ENCODE measurements at regions not wholly inside any gene's neighbourhood (a gene's known extent, or its start where the extent isn't known, plus 50 kb on each side); places are given as distances from the start of the nearest gene placed in this dataset.

DNA sequence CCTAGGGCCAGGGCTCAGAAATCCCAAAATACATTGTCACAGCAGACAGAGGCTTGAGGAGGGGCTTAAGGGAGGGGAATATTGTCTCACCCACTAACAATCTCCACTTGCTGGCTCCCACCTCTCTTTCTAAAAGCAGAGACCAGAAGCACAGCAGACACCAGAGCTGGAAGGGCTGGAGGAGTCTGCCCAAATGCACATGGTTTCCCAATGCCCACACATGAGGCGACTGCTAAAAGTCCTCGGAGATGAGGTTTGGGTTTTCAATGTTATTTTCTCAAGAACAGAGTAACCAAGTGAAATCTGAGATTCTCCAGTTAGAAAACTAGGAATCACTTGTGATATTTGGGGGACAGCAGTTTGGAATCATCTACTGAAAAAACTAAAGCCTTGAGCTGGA lies 325.6 kb upstream of the JARID2 start:
- TF ChIP-seq POLR2A (IDR thresholded peaks at IDR 0.05), result no peak
- TF ChIP-seq, protein P1, sequence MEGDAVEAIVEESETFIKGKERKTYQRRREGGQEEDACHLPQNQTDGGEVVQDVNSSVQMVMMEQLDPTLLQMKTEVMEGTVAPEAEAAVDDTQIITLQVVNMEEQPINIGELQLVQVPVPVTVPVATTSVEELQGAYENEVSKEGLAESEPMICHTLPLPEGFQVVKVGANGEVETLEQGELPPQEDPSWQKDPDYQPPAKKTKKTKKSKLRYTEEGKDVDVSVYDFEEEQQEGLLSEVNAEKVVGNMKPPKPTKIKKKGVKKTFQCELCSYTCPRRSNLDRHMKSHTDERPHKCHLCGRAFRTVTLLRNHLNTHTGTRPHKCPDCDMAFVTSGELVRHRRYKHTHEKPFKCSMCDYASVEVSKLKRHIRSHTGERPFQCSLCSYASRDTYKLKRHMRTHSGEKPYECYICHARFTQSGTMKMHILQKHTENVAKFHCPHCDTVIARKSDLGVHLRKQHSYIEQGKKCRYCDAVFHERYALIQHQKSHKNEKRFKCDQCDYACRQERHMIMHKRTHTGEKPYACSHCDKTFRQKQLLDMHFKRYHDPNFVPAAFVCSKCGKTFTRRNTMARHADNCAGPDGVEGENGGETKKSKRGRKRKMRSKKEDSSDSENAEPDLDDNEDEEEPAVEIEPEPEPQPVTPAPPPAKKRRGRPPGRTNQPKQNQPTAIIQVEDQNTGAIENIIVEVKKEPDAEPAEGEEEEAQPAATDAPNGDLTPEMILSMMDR (IDR thresholded peaks at IDR 0.05), result no peak
- intact Hi-C loops (cut with DNase I; ENCODE audit: low total_unique reads), result no loop called here
- peak overlapping the region in 1 of 2 donors; percentile 19 for H3K27ac ChIP-seq
- H3K36me3 ChIP-seq (ENCODE audit: low read depth, missing control alignments), result no peaks in the 10 kb centered on the region
- peaks cover 10% of the 10 kb centered on the region for H3K4me1 ChIP-seq
- no peak for DNase-seq
- H3K4me3 ChIP-seq, result no peak overlapping the region
- 93 to 94% methylated on average over 2 of the region's 2 CpGs for WGBS, 2 donors
- H3K27me3 ChIP-seq, result no peaks in the 10 kb centered on the region
- H3K9me3 ChIP-seq, result no peaks in the 10 kb centered on the region

DNA sequence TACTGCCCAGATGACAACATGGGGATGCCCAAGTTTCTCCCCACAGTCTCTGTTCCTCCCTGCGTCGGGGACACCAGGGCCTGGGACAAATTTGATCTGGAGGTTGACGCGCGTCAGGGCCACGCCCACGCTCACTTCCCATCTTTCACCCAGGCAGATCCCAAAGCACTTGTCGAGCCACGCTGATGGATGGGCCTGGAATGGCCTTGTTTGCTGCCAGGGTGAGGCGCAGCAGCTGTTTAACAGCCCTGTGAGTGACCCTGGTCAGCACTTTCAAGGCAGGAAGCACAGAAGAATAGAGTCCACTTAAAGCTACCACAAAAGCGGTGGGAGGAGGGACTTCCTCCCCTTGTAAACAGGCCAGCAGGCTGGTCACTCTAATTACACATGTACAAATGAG lies 324.7 kb upstream of the JARID2 start:
- Histone ChIP-seq H3K4me3 (no peak overlapping the region), H3K27ac (no peak overlapping the region), H3K4me1 (peaks cover 10% of the 10 kb centered on the region), H3K27me3 (no peaks in the 10 kb centered on the region), H3K9me3 (no peaks in the 10 kb centered on the region), H3K36me3 (ENCODE audit: low read depth, missing control alignments) (no peaks in the 10 kb centered on the region)
- peak; percentile 44 for DNase-seq
- 50 to 79% methylated on average over 11 of the region's 11 CpGs for WGBS, 2 donors
- intact Hi-C loops (cut with DNase I; ENCODE audit: low total_unique reads), result no loop called here
- TF ChIP-seq, protein P1 (IDR thresholded peaks at IDR 0.05), result no peak
- no peak for TF ChIP-seq POLR2A (IDR thresholded peaks at IDR 0.05)

DNA sequence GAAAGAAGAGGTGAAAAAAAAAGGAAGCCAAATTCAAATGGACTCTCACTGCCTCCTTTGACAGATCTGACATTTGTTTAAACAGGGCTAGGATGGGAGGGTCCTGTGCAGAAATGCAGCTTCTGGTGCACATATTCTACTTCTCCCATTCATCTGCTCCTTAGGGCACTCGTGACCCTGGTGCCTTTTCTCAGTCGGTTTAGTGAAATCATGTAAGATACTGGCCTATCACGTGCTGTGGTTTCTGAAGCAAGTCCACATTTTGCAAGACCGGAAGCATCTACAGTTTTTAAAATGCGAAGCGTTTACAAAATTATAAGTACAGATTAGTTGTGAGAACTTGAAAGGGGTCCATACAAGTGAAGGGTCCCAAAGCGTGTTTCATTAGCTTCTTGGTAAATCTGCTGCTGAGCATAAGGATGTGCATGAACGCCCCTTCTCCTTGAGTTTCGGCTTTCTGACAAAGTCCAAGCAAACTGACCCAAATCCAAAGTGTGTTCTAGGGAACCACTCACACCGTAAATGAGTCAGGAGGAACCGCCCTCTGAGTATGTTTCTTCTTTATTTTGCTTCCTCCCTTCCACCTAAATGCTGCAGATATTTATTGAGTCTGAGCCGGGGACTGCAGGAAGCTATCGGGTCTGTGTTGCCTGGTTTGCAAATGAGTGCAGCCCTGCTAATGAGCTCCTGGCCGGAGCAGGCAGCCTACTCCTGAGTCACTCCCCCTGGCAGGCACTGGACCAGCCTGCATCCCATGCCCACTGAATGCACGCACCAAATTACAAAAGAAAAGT lies 323.8 kb upstream of the JARID2 start:
- no peaks in the 10 kb centered on the region for H3K27me3 ChIP-seq

DNA sequence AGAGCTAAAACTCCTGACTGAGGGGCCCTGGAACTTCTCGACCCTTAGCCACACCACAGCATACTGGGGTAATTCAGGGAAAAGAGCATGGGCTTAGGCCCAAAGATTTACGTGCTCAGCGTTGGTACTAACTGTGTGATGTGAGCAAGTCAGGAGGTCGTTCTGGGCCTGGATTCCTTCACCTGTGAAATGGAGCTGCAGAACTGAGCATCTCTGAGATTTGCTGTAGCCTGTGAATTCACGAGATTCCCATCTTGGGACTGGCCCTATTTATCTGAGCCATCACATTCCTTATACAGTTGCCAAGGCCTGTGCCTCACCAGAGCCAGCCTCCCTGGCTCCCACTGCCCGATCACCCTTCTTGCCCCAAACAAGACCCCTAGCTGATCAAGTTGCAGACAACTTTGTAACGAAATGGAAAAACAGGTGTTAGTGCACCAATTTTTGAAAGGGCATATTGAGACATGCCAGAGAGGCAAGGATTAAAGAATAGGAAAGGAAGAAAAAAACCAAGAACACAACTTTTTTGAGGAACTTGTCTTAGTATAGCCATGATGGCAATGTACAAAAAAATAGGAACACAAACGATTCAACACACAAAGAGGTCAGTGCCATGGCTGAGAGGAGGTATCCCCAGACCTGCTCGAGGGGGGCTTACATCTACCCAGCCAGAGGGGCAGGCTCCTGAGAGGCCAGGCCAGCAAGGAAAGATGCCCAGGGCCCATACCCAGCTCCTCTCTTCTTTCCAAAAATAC lies 323.0 kb upstream of the JARID2 start:
- Histone ChIP-seq H3K9me3 (no peaks in the 10 kb centered on the region), H3K4me3 (no peak overlapping the region), H3K36me3 (ENCODE audit: low read depth, missing control alignments) (no peaks in the 10 kb centered on the region), H3K27ac (no peak overlapping the region), H3K27me3 (no peaks in the 10 kb centered on the region), H3K4me1 (peaks cover 7% of the 10 kb centered on the region)
- TF ChIP-seq POLR2A (IDR thresholded peaks at IDR 0.05), result no peak
- TF ChIP-seq, protein P1 (IDR thresholded peaks at IDR 0.05), result no peak
- DNase-seq, result no peak
- intact Hi-C loops (cut with DNase I; ENCODE audit: low total_unique reads), result no loop called here
- 84 to 89% methylated on average over 9 of the region's 9 CpGs for WGBS, 2 donors

More for the DNA sequence above, 323.8 kb upstream of the JARID2 start:
- WGBS, 2 donors, result 83 to 91% methylated on average over 15 of the region's 15 CpGs
- no peaks in the 10 kb centered on the region for H3K36me3 ChIP-seq (ENCODE audit: low read depth, missing control alignments)
- no peaks in the 10 kb centered on the region for H3K9me3 ChIP-seq
- no peak for DNase-seq
- H3K27ac ChIP-seq, result no peak overlapping the region
- no peak overlapping the region for H3K4me3 ChIP-seq
- TF ChIP-seq, protein P1 (IDR thresholded peaks at IDR 0.05), result no peak
- TF ChIP-seq POLR2A (IDR thresholded peaks at IDR 0.05), result no peak
- peaks cover 10% of the 10 kb centered on the region for H3K4me1 ChIP-seq
- intact Hi-C loops (cut with DNase I; ENCODE audit: low total_unique reads), result no loop called here
